HG03280 (cell line): ENCODE measurements at regions not wholly inside any gene's neighbourhood (a gene's known extent, or its start where the extent isn't known, plus 50 kb on each side); places are given as distances from the start of the nearest gene placed in this dataset.
A peak's percentile ranks its signal among the peaks of the same experiment; 100 is the strongest.
"Not testable (repeated sequence)": the region's sequence is repeated elsewhere in the genome, so short reads cannot be mapped to it uniquely, and the experiment has no call there.

ENCODE experiments used
- ATAC-seq: cut with Tn5 transposase; IDR thresholded peaks from one replicate; pipeline ENCODE4 v1.9.1; 2021; ENCODE audit warnings: mild to moderate bottlenecking, moderate library complexity; ENCODE audit not compliant: unreplicated experiment

DNA sequence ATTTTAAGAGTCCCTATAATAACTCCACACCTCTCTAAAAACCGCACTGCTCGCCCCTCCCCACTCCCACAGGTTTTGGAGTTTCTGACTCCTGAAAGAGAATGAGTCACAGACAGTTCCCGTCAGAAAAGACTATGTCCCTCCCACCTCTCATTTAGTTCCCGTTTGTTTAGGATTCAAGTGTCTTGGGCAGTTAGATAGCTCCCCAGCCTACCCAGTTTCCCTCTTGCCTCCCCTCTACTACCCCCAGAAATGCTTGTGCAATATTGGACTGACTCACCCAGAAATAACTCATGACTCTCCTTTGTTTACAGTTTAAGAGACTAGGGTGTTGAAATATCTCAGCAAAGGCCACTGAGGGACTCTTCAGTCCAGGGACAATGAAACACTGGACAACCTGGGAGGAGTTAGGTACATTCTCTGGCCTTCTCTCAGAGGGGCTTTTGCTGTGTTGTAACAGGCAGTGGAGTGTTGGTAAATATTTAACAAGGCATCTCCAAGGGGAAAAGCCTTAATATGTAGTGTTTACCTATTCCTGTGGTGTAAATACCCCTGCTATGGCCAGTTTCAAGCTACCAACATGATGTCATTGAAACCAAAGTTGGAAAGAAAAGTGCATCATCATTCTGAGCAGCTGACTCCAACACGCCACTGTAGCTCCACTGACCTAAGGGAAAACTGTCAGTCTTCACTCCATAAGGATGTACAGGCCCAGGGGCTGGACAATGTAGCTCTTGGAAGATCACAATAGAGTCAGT is 96.1 kb upstream of the CHD2 start:
- peak; percentile 35 for ATAC-seq

DNA sequence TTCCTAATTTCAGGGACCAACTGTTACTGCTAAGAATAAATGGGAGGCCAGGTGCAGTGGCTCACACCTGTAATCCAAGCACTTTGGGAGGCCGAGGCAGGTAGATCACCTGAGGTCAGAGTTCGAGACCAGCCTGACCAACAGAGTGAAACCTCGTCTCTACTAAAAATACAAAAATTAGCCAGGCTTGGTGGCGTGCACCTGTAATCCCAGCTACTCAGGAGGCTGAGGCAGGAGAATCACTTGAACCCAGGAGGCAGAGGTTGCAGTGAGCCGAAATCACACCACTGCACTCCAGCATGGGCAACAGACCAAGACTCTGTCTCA is 95.6 kb upstream of the CHD2 start:
- not testable (repeated sequence) for ATAC-seq

DNA sequence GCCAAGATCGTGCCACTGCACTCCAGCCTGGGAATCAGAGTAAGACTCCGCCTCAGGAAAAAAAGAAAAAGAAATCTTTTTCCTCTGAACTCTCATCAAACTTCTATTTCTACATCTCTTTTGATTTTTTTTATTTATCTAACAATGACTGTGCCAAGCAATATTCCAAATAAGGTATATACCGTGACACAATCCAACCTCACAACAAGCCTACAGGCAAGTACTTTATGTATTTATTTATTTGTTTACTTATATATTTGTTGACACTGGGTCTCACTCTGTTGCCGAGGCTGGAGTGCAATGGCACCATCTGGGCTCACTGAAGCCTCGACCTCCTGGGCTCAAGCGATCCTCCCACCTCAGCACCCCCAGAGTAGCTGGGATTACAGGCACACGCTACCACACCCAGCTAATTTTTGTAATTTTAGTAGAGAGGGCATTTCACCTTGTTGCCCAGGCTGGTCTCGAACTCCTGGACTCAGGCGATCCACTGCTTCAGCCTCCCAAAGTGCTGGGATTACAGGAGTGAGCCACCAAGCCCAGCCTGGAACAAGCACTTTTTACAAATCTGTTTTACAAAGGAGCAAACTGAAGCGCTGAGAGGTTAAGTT is 94.9 kb upstream of the CHD2 start:
- no peak for ATAC-seq

DNA sequence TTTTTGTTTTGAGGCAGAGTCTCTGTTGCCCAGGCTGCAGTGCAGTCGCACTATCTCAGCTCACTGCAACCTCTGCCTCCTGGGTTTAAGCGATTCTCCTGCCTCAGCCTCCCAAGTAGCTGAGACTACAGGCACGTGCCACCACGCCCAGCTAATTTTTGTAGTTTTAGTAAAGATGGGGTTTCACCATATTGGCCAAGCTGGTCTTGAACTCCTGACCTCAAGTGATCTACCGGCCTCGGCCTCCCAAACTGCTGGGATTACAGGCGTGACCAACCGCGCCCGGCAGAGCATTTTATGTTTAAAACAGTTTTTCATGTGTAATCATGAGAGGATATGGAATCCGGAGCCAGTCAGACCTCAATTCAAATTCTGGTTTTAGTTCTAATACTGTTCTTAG is 94.0 kb upstream of the CHD2 start:
- ATAC-seq: not testable (repeated sequence)

DNA sequence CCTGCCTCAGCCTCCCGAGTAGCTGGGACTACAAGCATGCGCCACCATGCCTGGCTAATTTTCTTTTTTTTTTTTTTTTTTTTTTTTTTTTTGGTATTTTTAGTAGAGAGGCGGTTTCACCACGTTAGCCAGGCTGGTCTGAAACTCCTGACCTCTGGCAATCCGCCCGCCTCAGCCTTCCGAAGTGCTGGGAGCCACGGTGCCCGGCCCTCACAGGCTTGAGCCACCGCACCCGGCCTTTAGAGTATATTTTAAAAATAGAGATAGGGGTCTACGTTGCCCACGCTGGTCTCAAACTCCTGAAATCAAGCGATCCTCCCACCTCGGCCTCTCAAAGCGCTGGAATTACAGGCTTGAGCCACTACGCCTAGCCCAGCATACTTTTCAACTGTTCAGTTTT is 93.4 kb upstream of the CHD2 start:
- no peak for ATAC-seq

DNA sequence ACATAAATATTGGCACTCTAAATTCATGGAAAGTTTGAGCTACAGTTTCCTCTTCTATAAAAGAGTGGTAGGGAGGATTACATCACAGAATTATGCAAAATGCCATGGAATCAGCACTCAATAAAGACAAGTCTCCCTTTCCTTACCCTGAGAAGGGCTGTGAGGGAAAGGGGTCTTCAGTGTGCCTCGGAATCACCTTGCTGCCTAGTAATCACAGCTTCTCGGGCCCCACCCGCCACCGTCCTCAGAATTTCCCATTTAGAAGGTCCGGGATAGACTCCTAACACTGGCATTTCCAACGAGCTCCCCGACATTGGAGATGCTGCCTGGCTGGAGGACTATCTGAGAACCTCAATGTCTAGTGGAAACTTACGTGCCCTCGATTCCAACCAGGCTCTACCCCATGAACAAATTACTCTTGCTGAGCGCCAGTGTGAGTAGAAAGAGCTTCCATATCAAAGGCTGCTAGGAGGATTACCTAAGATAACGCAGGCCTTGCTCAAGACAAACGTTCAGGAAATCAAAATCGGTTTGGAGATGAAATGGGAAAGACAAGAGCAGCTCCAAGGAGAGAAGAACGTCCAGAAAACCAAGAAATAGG is 92.1 kb upstream of the CHD2 start:
- ATAC-seq: no peak

DNA sequence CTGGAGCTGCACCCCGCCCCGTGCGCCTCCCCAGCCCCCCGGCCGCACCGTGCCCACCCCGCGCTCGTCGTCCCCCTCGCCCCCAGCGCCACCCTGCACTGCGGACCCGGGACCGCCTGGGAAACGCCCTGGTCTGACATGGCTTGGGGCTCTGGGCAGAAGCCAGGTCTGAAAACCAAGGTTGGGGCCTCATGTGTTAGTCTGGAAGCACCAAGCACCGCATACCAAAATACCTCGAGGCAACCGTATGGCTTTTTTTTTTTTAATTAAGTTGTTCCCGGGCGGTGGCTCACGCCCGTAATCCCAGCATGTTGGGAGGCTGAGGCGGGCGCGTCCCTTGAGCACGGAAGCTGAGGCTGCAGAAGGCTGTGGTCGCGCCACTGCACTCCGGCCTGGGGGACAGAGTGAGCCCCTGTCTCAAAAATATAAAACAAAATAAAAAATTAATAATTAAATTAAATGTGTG is 91.5 kb upstream of the CHD2 start:
- ATAC-seq: peak; percentile 11

DNA sequence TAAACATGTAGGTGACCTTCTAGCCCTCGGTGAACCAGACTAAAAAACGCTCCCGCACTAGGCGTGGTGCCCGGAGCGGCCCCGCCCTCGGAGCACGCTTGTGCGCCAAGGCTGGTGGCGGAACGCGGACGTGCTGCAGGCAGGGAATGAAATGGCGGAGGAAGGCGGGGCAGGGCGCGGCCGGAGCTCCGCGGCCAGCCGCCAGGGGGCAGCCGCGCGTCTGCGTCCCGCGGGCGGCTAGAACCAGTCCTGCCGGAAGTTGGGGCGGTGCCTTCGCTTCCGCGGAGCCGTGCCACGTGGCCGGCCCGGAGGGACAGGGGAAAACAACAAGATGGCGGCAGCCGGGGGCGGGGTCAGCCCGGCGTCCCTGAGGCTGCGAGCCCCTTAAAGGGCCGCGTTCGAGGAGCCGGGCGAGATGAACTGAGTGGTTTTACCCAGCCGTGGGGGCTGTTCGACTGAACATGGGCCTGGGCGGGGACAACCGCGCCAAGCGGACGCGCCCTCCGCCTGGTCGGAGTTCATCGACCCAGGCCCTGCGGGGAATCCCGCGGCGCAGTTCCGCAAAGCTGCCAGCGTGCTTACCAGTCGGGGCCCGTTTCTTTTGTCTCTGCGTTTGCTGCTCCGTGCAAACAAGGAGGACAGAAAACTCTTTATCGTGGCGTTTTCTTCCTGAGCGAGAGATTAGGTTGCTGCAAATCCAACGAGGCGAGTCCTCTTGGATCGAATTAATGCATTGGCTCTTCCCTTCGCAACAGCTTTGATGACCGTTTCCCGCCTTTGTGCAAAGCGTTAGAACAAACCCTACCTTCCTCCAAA is 90.9 kb upstream of the CHD2 start:
- ATAC-seq: peak; percentile 82

DNA sequence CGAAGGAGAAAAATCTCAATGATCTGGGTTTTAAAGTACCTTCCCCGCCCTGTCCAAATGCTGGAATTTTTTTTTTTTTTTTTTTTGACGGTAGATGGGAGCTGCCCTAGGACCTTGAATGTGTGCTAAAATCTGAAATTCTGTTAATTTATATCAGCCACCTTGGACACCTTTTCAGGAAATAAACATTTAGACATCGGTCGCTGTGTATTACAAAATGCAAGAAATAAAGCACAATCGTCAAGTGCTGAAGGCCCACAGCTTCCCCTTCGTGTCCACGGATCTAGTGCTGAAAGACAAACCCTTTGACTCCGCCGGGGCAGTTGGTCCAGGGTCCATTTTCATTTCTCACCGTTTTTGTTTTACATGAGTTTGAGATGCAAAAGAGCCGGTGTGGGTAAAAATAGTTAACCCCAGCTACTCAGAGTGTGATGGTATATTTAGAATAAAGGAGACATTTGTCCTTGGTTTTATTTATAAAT is 90.2 kb upstream of the CHD2 start:
- ATAC-seq: no peak

DNA sequence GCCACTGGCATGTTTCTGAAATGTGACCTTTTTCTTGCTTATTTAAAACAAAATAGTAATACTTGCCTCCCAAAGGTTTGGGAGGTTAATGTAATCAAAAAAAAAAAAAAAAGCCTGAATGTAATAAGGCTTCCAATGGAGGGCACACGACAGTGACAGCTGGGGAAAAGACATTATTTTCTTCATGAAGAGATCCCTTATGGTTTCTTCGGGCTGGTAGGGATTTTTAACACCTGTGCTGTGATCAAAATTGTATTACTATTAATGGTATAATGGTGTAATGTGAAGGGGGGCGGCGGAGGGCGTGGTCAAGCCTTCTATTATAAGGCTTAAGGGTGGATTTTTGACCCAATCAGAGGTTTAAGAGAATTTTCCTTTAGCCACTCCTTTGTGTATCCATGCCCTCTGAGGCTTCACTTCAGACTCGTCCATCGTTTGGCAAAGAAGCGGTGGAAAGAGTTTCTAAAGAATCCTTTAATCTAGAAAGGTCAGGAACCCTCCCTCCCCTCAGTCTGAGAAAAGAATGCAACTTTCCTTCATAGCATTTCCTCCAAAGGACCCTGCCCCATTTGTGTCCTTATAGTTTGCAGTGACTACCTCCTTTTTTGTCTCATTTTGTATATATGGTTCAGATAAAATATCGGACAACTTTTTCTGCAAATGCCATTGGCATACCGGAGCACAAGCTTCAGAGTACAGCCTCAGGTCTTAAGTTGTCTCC is 89.5 kb upstream of the CHD2 start:
- ATAC-seq: no peak

DNA sequence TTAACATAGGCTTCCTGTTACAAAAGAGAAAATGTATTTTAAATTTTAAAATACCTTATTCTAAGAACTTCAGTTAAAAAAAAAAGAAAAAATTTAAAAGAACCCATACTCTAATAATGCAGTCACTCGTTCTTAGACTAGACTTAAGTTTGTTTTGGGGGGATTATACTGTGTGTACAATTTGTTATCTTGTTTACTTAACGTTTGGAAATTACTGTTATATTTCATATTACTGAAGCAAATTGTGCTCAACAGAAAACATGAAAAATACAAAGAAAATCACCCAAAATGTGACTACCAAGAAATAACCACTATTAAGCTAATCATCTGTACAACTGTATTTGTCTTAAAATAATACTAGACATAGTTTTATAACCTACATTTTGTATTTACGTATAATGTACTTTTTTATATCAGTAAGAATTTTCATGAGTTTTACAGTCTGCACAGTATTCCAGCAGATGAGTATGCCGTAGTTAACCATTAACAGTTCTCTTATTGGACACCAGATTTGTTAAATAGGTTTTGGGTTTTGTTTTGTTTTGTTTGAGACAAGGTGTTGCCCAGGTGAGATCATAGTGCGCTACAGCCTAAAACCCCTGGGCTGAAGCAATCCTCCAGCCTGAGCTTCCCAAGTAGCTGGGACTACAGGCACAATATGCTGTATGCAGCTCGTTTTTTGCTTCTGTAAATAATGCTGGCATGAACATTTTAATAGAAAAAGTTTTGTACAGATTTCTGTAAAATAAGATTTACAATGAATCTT is 88.8 kb upstream of the CHD2 start:
- ATAC-seq: no peak

DNA sequence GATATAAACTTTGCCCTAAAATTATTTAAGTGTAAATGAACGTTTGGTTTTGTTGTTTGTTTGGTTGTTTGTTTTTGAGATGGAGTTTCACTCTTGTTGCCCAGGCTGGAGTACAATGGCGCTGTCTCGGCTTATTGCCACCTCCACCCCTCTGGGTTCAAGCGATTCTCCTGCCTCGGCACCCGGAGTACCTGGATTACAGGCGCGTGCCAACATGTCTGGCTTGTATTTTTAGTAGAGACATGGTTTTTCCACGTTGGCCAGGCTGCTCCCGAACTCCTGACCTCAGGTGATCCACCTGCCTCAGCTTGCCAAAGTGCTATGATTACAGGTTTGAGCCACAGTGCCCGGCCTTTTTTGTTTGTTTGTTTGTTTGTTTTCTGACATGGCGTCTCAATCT is 87.9 kb upstream of the CHD2 start:
- ATAC-seq: no peak

DNA sequence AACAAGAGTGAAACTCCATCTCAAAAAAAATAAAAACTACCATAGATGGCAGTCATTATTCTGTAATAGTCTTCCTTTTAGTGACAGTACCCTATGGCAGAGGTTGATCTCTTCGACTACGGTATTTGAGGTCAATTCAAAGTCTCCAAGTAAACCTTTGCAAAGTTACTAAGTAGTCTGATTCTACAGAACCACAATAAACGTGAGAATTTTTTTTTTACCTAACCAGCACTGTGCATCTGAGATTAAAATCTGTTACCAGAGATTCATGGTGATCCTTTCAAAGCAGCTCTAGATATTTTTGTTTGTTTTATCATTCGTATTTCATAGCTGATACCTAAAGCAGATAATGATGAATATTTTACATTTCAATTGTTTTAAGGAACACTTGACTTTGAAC is 86.6 kb upstream of the CHD2 start:
- no peak for ATAC-seq

DNA sequence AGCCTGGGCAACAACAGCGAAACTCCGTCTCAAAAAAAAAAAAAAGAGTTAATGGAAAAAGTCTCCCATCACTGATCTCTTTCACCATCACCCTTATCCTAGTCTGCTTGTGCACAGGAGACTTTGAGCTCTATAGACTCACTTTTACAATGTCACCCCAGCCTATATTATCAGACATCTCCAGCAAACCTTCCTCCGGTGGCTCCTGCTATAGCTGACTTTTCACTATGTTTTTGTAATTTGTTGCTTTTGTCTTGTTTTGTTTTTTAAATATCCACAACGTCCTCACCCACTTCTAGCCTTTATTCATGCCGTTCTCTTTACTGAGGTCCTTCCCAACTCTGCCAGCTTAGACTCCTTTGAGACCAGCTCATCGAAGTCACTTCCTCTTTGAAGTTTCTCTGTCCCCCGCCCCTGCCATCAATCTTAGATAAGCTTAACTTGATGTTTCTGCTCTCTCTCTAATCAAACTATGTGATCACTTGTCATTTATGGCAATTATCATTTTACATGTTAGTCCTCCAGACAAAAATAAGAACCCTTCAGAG is 82.7 kb upstream of the CHD2 start:
- no peak for ATAC-seq

DNA sequence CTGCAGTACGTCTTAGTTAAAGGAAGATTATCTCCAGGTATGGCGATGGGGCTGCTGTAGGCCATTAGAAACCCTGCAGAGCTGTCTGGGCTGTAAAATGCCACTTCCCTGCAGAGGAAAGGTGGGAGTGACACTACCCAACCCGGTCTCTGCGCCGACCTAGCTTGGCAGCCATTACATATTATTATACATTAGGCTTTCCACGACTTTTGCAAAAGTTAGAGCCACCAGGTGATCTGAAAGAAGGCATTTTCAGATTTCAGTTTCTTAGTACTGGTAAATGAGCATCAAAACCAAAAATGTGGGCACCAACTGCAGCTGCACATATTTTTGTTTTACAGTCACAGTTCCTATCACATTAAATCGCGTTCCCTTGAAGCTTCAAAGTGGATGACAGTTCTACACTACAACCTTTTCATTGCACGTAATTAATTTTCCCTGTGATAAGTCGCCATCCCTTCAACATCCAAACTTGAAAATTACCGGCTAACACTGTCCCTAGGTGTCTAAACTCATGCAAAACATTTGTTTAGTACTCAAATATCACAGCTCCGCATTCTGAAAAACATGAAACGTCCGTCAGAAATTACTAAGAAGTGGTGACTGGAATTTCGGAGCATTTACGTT is 81.4 kb upstream of the CHD2 start:
- ATAC-seq: no peak

DNA sequence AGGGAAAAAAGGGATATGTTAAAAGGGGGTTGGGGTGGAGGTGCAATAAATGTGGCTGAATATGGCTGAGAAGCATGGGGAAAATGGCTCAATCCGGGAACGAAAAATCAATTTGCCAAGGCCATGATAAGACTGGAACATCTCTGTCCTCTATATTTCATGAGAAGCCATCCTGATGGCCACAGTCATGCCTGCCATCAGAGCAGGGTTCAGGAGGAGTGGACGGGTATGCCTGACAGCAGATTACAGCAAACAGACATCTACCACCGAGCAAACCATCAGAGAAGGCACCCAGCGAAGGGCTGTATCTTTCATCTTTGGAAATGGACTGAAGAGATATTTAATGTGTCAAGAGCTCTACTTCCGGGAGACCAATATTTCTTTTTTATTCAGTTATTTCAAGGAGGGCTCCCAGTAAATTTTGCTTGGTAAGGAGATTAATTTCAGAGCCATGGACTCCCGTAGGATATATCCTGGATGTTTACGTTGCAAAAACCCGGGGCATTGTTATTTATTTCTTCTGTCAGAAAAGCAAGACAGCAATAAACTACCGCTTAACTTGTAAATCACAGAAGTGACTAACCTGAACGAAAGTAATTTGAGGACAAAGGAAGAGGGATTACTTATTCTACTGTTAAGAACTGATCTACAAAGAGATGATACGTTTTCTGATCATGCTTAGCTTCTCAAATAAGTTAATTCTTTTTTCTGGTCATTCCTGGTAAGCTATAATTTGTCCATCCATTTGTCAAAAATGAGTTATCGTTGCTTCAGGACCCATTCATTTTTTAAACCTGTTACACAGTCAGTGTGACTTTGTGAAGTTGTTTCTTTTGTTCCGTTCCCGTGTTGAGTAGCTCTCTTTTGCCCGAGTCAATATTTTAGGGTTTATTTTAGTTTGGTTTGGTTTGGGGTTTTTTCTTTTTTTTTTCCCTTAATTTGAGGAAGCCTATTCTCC is 80.6 kb upstream of the CHD2 start:
- ATAC-seq: peak; percentile 12

DNA sequence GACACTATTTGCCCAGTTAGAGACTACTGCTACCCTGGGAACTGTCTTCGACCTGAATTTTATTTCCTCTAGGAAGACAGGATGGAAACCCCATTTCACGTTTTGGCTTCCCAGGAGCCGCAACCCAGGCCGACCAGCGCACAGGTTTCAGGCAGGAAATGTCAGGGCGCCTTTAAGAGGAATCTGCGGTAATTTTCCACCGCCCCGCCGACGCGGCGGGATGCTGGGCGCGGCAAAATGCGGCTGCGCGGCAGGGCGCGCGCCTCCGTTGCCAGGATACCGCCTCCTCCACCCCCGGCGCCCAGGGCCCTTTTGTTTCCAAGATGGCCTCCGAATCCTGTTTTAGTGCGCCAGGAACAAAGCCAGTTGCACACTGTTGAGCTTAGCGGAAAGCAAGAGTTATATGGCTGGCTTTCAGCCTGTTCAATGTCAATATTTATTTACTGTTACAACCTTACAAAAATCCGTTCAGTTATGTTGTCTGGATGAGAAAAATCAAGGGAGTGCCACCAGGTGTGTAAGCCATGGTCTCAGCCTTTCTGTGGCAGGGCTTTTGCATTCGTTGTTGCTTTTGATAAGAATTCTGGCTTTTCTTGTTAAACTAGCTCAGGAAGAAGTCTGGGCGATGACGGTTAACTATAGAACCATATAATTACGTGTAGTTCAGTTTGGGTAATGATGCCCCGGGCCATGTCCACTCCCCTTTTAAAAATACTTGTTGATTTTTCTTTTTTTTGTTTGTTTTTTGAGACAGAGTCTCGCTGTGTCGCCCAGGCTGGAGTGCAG is 79.7 kb upstream of the CHD2 start:
- peak; percentile 86 for ATAC-seq
